IMR-90 (cell line): ENCODE measurements at regions not wholly inside any gene's neighbourhood (a gene's known extent, or its start where the extent isn't known, plus 50 kb on each side); places are given as distances from the start of the nearest gene placed in this dataset.

ENCODE experiments used
- ATAC-seq: fragments of 200-7000 bp; cut with Tn5 transposase; 2 replicates; pipeline ENCODE4 v1.9.1; 2020; ENCODE audit warnings: low read depth, mild to moderate bottlenecking, moderate library complexity
- BruUV-seq: library from RNA; stranded (reverse); fragments of 400-500 nt; replicated peaks from 2 replicates; lab custom pipeline; 2021; lab: Mats Ljungman, UMichigan
- CTCF ChIA-PET: fragments of 300-600 bp; formaldehyde crosslinking; extraction: SDS; loops from one replicate; lab custom pipeline; 2021; ENCODE audit warnings: antibody characterized with exemption; lab: Yijun Ruan, JAX
- POLR2A ChIA-PET: fragments of 300-600 bp; sonication (Branson Sonifier 250); formaldehyde crosslinking; loops from one replicate; lab custom pipeline; 2022; ENCODE audit warnings: antibody characterized with exemption; ENCODE audit not compliant: unreplicated experiment; lab: Charles Lee
- DNase-seq: peaks from one replicate; pipeline ENCODE4 v3.0.0; 2013
- H2AFZ ChIP-seq: replicated peaks from 2 replicates; pipeline ENCODE3; 2013; ENCODE audit warnings: low read length, mild to moderate bottlenecking; ENCODE audit not compliant: poor library complexity
- H2AK5ac ChIP-seq: 2 replicates; pipeline ENCODE4 v1.6.1; 2013; ENCODE audit warnings: low read depth, low read length, inconsistent platforms
- H2AK9ac ChIP-seq: replicated peaks from 2 replicates; pipeline ENCODE3; 2013; ENCODE audit warnings: mild to moderate bottlenecking, low read depth, low read length, moderate library complexity; ENCODE audit not compliant: poor library complexity
- H2BK120ac ChIP-seq: 2 replicates; pipeline ENCODE4 v1.6.1; 2013; ENCODE audit warnings: low read depth, low read length, inconsistent platforms
- H2BK15ac ChIP-seq: 3 replicates; pipeline ENCODE4 v1.6.1; 2013; ENCODE audit warnings: low read depth, low read length, inconsistent platforms
- H2BK20ac ChIP-seq: 2 replicates; pipeline ENCODE4 v1.6.1; 2013; ENCODE audit warnings: low read depth, mild to moderate bottlenecking, inconsistent platforms, low read length, moderate library complexity
- H2BK5ac ChIP-seq: 2 replicates; pipeline ENCODE4 v1.6.1; 2013; ENCODE audit warnings: mild to moderate bottlenecking, low read depth, low read length, inconsistent platforms; ENCODE audit not compliant: poor library complexity, severe bottlenecking
- H3K14ac ChIP-seq: replicated peaks from 2 replicates; pipeline ENCODE4 v1.6.1; 2013; ENCODE audit warnings: low read depth, low read length, inconsistent platforms
- H3K18ac ChIP-seq: 2 replicates; pipeline ENCODE4 v1.6.1; 2013; ENCODE audit warnings: low read depth, low read length, control low read depth
- H3K23ac ChIP-seq: 2 replicates; pipeline ENCODE4 v1.6.1; 2013; ENCODE audit warnings: low read depth, low read length, inconsistent platforms
- H3K27ac ChIP-seq: 2 replicates; pipeline ENCODE4 v1.5.1; 2013; ENCODE audit warnings: mild to moderate bottlenecking, control low read depth, low read length; ENCODE audit not compliant: insufficient read depth
- H3K27me3 ChIP-seq: 2 replicates; pipeline ENCODE4 v1.6.1; 2013; ENCODE audit warnings: low read length; ENCODE audit not compliant: control insufficient read depth, insufficient read depth
- H3K36me3 ChIP-seq: 2 replicates; pipeline ENCODE4 v1.6.1; 2013; ENCODE audit warnings: low read length, mixed read lengths; ENCODE audit not compliant: control insufficient read depth, insufficient read depth
- H3K4ac ChIP-seq: 2 replicates; pipeline ENCODE4 v1.6.1; 2013; ENCODE audit warnings: low read depth, low read length, inconsistent platforms
- H3K4me1 ChIP-seq: 2 replicates; pipeline ENCODE4 v1.6.1; 2013; ENCODE audit warnings: low read length, mixed read lengths; ENCODE audit not compliant: control insufficient read depth, insufficient read depth
- H3K4me2 ChIP-seq: 2 replicates; pipeline ENCODE4 v1.6.1; 2013; ENCODE audit warnings: low read depth, mild to moderate bottlenecking, control low read depth, low read length, moderate library complexity
- H3K4me3 ChIP-seq: 2 replicates; pipeline ENCODE4 v1.5.1; 2013; ENCODE audit warnings: low read depth, mild to moderate bottlenecking, control low read depth, low read length, moderate library complexity; ENCODE audit not compliant: insufficient read depth
- H3K56ac ChIP-seq: 2 replicates; pipeline ENCODE4 v1.6.1; 2013; ENCODE audit warnings: low read length, inconsistent platforms; ENCODE audit not compliant: insufficient read depth; ENCODE audit errors: extremely low read depth
- H3K79me1 ChIP-seq, 2 experiments: 2 replicates each; pipeline ENCODE4 v1.6.1; 2013; ENCODE audit warnings: low read length in 2 of 2, inconsistent platforms in 1 of 2, low read depth in 1 of 2
- H3K9ac ChIP-seq: 2 replicates; pipeline ENCODE4 v1.6.1; 2013; ENCODE audit warnings: low read depth, low read length, control low read depth
- H3K9me1 ChIP-seq: 2 replicates; pipeline ENCODE4 v1.6.1; 2013; ENCODE audit warnings: low read length, inconsistent platforms; ENCODE audit not compliant: insufficient read depth
- H3K9me3 ChIP-seq: 2 replicates; pipeline ENCODE4 v1.6.1; 2013; ENCODE audit warnings: low read length; ENCODE audit not compliant: control insufficient read depth, insufficient read depth
- H4K20me1 ChIP-seq: 2 replicates; pipeline ENCODE4 v1.6.1; 2013; ENCODE audit warnings: low read length, inconsistent platforms; ENCODE audit not compliant: insufficient read depth
- H4K5ac ChIP-seq: 2 replicates; pipeline ENCODE4 v1.6.1; 2013; ENCODE audit warnings: mild to moderate bottlenecking, low read depth, low read length, control low read depth
- H4K8ac ChIP-seq, 2 experiments: 2 replicates each; pipeline ENCODE4 v1.6.1; 2013; ENCODE audit warnings: low read depth in 2 of 2, low read length in 2 of 2, control low read depth in 1 of 2, inconsistent platforms in 1 of 2
- H4K91ac ChIP-seq: 2 replicates; pipeline ENCODE4 v1.6.1; 2013; ENCODE audit warnings: low read depth, low read length, inconsistent platforms; ENCODE audit not compliant: insufficient read depth
- BHLHE40 ChIP-seq: fragments of 150-350 bp; IDR thresholded peaks from 2 replicates; pipeline ENCODE4 v1.6.1; 2016; ENCODE audit warnings: mild to moderate bottlenecking, low read depth, low read length
- CEBPB ChIP-seq: IDR thresholded peaks from 2 replicates; pipeline ENCODE4 v1.6.1; 2012; ENCODE audit warnings: low read depth, low read length, improper control_type of control experiment
- CHD1 ChIP-seq: IDR thresholded peaks from 2 replicates; pipeline ENCODE4 v1.6.1; 2012; ENCODE audit warnings: low read depth, low read length, improper control_type of control experiment
- FOS ChIP-seq: fragments of 150-350 bp; IDR thresholded peaks from 2 replicates; pipeline ENCODE4 v1.6.1; 2016; ENCODE audit warnings: low read depth, low read length
- MAFK ChIP-seq: IDR thresholded peaks from 2 replicates; pipeline ENCODE4 v1.6.1; 2012; ENCODE audit warnings: low read depth, low read length, improper control_type of control experiment
- MAZ ChIP-seq: IDR thresholded peaks from 2 replicates; pipeline ENCODE4 v1.6.1; 2012; ENCODE audit warnings: low read depth, mild to moderate bottlenecking, low read length, improper control_type of control experiment, moderate library complexity, borderline replicate concordance
- MXI1 ChIP-seq: IDR thresholded peaks from 2 replicates; pipeline ENCODE4 v1.6.1; 2012; ENCODE audit warnings: low read depth, mild to moderate bottlenecking, low read length, moderate library complexity, borderline replicate concordance
- NFE2L2 ChIP-seq: fragments of 150-350 bp; IDR thresholded peaks from 2 replicates; pipeline ENCODE4 v1.6.1; 2016; ENCODE audit warnings: low read depth, mild to moderate bottlenecking, low read length
- POLR2A ChIP-seq: IDR thresholded peaks from 2 replicates; pipeline ENCODE4 v1.6.1; 2012; ENCODE audit warnings: mild to moderate bottlenecking, low read depth, low read length
- RAD21 ChIP-seq: IDR thresholded peaks from 2 replicates; pipeline ENCODE4 v1.6.1; 2012; ENCODE audit warnings: low read length, improper control_type of control experiment
- RCOR1 ChIP-seq: IDR thresholded peaks from 2 replicates; pipeline ENCODE4 v1.6.1; 2012; ENCODE audit warnings: mild to moderate bottlenecking, low read length, improper control_type of control experiment; ENCODE audit not compliant: insufficient replicate concordance
- RFX5 ChIP-seq: IDR thresholded peaks from 2 replicates; pipeline ENCODE4 v1.8.0; 2012; ENCODE audit warnings: low read depth, mild to moderate bottlenecking, low read length, moderate library complexity
- SMC3 ChIP-seq: fragments of 150-350 bp; IDR thresholded peaks from 2 replicates; pipeline ENCODE4 v1.6.1; 2016; ENCODE audit warnings: low read depth, mild to moderate bottlenecking, antibody characterized with exemption, low read length, moderate library complexity
- WGBS, 2 experiments: methylation state at CpG; one replicate each; pipeline versions ENCODE4 v1.1.5 to v1.1.7; 2013; ENCODE audit warnings: missing lambda C conversion rate in 2 of 2; ENCODE audit not compliant: insufficient read length in 1 of 2; ENCODE audit errors: extremely low coverage in 2 of 2; 5-methylcytosine and 5-hydroxymethylcytosine counted together
- dilution Hi-C: fragments of 300-500 bp; cut with HindIII; formaldehyde crosslinking; loops from one replicate; pipeline ENCODE4 v1.14.3; 2018; ENCODE audit warnings: low sequenced_read_pairs; ENCODE audit not compliant: unreplicated experiment
- in situ Hi-C: fragments of 300-500 bp; cut with MboI; formaldehyde crosslinking; loops from 3 replicates; pipeline ENCODE4 v1.14.3; 2019; ENCODE audit warnings: low sequenced_read_pairs, inconsistent platforms, mixed read lengths
- intact Hi-C: fragments of 100-400 bp; cut with micrococcal nuclease; formaldehyde crosslinking; loops from 2 replicates; pipeline ENCODE4 v1.10.0; 2022
- TF ChIP-seq, protein P1 (sequence below): conservative IDR thresholded peaks from 2 replicates; pipeline ENCODE4 v1.5.1; 2012; ENCODE audit warnings: mild to moderate bottlenecking, low read depth, low read length, improper control_type of control experiment
- TF ChIP-seq, protein P2 (sequence below): fragments of 150-350 bp; IDR thresholded peaks from 2 replicates; pipeline ENCODE4 v1.6.1; 2016; ENCODE audit warnings: low read depth, mild to moderate bottlenecking, low read length, moderate library complexity, borderline replicate concordance
- TF ChIP-seq, protein P3 (sequence below): fragments of 150-350 bp; IDR thresholded peaks from 2 replicates; pipeline ENCODE4 v1.6.1; 2017; ENCODE audit warnings: mild to moderate bottlenecking, antibody characterized with exemption, low read length, low read depth

DNA sequence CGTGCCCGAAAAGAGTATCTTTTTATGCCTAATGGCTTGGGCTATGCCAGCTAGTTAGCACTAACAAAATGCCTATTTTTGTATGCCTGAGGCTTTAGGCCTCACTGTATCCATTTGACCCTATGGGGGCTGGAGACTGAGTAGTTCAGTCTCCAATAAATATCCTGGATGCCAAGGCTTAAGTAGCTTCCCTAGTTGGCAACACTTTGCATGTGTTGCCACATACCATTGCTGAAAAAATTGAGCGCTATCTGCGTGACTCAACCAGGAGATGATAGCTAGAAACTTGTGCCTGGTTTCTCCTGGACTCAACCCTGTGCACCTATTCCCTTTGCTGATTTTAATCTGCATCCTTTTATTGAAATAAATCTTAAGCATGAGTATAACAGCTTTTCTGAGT is 58.4 kb upstream of the ATP2C1 start:
- in situ Hi-C loops = no loop called here
- CTCF ChIA-PET = interaction anchor here (0.6 kb wide), 1 partner anchor 82 kb away, joined by 5 read pairs; no protein-coding TSS in a partner anchor

More for the DNA sequence above, 58.4 kb upstream of the ATP2C1 start:
- Histone ChIP-seq H3K9me1 (no peaks in the 10 kb centered on the region), H2BK5ac (no peak overlapping the region), H3K79me1 (no peaks in the 10 kb centered on the region), H3K27me3 (no peaks in the 10 kb centered on the region), H2BK120ac (no peak overlapping the region), H3K4me1 (no peaks in the 10 kb centered on the region), H3K23ac (no peak overlapping the region), H3K56ac (no peak overlapping the region), H4K8ac (no peak overlapping the region), H4K91ac (no peak overlapping the region), H3K4me2 (no peak overlapping the region), H2AK9ac (no peak overlapping the region), H2AFZ (no peak overlapping the region), H4K20me1 (no peaks in the 10 kb centered on the region), H3K4me3 (no peak overlapping the region), H3K9ac (no peak overlapping the region), H3K27ac (no peak overlapping the region), H2AK5ac (no peak overlapping the region), H2BK15ac (no peak overlapping the region), H3K36me3 (no peaks in the 10 kb centered on the region), H4K5ac (no peak overlapping the region), H3K4ac (no peak overlapping the region), H3K18ac (no peak overlapping the region), H2BK20ac (no peak overlapping the region), H3K9me3 (no peaks in the 10 kb centered on the region), H3K14ac (no peak overlapping the region)
- BruUV-seq = no TSS peak
- dilution Hi-C loops (no loop called here), intact Hi-C loops (no loop called here)
- 100% methylated on average over 1 of the region's 4 CpGs; no CpG with 5 or more reads in 1 of the 2 experiments for WGBS, 2 experiments
- DNase-seq (no peak), ATAC-seq (no peak)
- POLR2A ChIA-PET = interaction anchor here (0.6 kb wide), 1 partner anchor 88 kb away, joined by 4 read pairs; no protein-coding TSS in a partner anchor
- TF ChIP-seq RFX5 = no peak
- TF ChIP-seq MAZ = no peak
- no peak for TF ChIP-seq RAD21
- no peak for TF ChIP-seq CHD1
- TF ChIP-seq FOS = no peak
- no peak for TF ChIP-seq RCOR1
- TF ChIP-seq MXI1 = no peak
- TF ChIP-seq BHLHE40 = no peak
- TF ChIP-seq CEBPB = no peak
- TF ChIP-seq SMC3 = no peak
- TF ChIP-seq, protein P1, sequence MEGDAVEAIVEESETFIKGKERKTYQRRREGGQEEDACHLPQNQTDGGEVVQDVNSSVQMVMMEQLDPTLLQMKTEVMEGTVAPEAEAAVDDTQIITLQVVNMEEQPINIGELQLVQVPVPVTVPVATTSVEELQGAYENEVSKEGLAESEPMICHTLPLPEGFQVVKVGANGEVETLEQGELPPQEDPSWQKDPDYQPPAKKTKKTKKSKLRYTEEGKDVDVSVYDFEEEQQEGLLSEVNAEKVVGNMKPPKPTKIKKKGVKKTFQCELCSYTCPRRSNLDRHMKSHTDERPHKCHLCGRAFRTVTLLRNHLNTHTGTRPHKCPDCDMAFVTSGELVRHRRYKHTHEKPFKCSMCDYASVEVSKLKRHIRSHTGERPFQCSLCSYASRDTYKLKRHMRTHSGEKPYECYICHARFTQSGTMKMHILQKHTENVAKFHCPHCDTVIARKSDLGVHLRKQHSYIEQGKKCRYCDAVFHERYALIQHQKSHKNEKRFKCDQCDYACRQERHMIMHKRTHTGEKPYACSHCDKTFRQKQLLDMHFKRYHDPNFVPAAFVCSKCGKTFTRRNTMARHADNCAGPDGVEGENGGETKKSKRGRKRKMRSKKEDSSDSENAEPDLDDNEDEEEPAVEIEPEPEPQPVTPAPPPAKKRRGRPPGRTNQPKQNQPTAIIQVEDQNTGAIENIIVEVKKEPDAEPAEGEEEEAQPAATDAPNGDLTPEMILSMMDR = no peak
- no peak for TF ChIP-seq MAFK
- TF ChIP-seq NFE2L2 = no peak
- TF ChIP-seq, protein P2, sequence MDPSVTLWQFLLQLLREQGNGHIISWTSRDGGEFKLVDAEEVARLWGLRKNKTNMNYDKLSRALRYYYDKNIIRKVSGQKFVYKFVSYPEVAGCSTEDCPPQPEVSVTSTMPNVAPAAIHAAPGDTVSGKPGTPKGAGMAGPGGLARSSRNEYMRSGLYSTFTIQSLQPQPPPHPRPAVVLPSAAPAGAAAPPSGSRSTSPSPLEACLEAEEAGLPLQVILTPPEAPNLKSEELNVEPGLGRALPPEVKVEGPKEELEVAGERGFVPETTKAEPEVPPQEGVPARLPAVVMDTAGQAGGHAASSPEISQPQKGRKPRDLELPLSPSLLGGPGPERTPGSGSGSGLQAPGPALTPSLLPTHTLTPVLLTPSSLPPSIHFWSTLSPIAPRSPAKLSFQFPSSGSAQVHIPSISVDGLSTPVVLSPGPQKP = no peak
- TF ChIP-seq, protein P3, sequence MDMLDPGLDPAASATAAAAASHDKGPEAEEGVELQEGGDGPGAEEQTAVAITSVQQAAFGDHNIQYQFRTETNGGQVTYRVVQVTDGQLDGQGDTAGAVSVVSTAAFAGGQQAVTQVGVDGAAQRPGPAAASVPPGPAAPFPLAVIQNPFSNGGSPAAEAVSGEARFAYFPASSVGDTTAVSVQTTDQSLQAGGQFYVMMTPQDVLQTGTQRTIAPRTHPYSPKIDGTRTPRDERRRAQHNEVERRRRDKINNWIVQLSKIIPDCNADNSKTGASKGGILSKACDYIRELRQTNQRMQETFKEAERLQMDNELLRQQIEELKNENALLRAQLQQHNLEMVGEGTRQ = no peak
- TF ChIP-seq POLR2A = no peak
